Medulla oblongata (tissue), 1 donor: ENCODE measurements at regions not wholly inside any gene's neighbourhood (a gene's known extent, or its start where the extent isn't known, plus 50 kb on each side); places are given as distances from the start of the nearest gene placed in this dataset.
"Not testable (repeated sequence)": the region's sequence is repeated elsewhere in the genome, so short reads cannot be mapped to it uniquely, and the experiment has no call there.

Experiments
- DNase-seq: peaks from one replicate; pipeline ENCODE4 v3.0.0-alpha.2; 2015; ENCODE audit errors: extremely low spot score

DNA sequence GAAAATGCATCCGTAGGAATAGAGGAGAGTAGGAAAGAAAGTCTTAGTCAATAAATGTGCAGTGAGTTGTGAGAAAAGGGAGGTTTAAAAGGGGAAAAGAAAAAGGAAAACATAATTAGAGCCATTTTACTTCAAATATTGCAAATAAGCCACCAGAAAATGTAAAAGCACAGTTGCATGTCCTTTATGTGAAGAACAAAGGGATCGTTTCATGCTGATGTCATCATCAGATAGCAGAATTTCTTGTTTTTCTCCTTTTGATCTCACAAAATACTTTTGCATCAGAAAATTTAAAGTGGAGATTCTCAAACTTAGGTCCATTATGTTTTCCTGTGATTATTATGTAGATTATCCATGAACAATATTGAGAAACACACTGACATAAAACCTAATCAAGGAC lies 166.7 kb downstream of the HAO1 start:
- DNase-seq = no peak

DNA sequence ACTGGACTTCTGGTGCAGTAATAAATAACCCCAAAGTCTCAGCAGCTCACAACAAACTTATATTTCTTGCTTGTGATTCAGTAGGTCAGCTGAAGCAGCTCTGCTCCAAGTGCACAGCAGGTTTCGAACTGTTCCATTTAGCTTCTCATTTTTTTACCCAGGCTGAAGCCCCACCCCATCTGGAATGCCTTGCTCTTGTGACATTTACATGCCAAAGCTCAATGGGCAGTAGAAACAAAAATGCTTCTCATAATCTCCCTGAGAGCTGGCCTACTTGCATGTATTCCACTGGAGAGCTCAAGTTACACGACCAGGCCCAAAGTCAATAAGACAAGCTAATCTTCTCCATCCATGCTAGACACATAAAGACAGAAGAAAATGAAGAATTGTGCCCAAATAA lies 165.2 kb downstream of the HAO1 start:
- no peak for DNase-seq

DNA sequence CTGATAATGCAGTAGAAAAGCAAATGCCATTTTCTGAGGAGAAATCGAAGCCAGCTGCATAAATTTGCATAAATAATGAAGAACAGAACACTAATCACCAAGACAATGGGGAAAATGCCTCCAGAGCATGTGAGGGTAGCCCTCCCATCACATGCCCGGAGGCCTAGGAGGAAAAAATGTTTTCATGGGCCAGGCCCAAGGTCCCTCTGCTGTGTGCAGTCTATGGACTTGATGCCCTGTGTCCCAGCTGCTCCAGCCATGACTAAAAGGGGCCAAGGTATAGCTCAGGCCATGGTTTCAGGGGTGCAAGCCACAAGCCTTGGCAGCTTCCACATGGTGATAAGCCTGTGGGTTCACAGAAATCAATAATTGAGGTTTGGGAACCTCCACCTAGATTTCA lies 164.1 kb downstream of the HAO1 start:
- no peak for DNase-seq

DNA sequence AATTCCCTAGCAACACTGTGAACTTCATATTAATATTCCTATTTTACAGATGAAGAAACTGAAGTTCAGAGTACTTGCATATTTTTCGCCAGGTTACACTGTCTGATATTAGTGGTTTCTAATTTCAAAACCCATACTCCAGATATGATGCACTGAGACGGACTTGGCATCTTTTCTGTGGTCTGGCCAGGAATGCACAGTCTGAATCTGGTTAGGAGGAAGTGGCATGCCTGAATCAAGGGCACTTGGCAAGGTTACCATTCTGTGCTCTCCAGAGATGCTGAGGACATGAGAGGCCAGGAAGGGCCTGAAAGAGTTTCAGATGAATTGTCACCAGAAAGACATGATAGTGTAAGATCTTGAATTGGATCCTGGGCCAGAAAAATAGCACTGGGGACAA lies 150.1 kb downstream of the HAO1 start:
- DNase-seq = no peak

DNA sequence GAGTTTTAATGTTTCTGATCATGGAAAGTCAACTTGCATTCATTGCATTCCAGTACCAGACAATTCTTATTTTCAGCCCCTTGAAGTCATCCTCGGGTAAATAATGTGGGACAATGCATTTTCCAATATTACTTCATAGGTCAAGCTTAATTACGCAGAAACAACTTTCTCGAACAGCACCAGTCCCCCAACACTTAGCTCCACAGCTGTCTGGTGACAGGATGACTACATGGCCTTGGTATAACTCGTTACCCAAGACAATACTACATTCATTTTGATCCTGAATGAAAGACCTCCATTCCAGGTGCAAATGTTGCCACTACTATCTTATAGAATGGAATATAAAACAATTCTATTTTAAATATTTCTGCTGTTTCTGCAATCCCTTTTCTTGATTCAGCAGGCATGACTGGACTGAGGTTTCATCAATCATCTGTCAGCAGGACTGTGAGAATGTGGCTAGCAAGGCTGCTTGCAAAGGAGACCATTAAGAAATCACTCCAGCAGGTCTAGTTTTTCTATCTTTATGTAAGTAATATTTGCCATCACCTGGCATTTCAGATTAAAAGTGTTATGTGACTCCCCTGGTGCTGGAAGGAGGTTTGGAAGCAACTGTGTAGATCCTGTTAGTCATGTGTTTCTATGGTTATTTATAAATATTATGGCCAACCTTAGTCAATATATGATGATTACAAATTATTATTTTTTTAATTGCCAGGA lies 147.9 kb downstream of the HAO1 start:
- DNase-seq = no peak

DNA sequence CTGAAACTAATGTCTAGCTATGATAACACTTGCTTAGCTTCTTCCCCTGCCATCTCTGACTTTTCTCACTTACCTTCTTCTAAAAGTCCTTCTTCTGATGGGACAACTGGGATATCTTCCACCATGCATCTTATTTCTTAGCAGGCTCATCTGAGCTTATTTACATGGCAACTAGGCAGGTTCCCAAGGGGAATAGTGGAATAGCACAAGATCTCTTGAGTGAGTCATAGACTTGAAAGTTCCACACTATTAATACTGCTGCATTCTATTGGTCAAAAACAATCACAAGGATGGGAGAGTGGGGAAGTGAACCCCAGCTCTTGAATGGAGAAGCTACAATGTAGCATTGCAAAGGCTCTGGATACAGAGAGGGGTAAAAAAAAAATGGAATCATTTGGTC lies 142.1 kb downstream of the HAO1 start:
- DNase-seq = no peak

DNA sequence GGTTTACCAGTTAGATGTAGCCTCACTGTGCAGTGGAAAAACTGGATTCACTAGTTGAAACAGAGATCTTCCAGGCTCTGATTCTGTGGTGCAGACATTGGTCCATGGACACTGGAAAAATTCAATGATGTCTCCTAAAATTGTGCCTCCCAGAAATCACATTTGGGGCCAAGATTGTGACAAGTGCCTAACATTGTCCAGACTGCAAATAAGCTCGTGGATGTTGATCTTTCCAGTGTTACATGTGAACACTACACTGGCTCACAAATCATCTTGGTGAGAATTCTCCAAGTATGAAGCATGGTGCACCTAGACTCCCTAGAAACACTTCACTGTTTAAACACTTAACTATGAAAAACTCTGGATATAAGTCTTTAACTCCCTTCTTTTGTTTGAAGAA lies 140.4 kb downstream of the HAO1 start:
- DNase-seq = no peak

DNA sequence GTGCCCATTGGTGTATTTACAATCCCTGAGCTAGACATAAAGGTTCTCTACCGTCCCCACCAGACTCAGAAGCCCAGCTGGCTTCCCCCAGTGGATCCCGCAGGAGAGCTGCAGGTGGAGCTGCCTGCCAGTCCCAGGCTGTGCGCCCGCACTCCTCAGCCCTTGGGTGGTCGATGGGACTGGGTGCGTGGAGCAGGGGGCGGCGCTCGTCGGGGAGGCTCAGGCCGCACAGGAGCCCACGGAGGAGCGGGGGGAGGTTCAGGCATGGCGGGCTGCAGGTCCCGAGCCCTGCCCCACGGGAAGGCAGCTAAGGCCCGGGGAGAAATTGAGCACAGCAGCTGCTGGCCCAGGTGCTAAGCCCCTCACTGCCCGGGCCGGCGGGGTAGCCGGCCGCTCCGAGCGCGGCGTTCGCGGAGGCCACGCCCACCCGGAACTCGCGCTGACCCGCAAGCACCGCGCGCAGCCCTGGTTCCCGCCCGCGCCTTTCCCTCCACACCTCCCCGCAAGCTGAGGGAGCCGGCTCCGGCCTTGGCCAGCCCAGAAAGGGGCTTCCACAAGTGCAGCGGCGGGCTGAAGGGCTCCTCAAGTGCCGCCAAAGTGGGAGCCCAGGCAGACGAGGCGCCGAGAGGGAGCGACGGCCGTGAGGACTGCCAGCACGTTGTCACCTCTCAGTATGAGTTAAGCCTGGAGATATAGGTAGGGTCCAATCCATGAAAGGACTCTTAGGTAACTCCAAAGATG lies 136.7 kb downstream of the HAO1 start:
- not testable (repeated sequence) for DNase-seq

DNA sequence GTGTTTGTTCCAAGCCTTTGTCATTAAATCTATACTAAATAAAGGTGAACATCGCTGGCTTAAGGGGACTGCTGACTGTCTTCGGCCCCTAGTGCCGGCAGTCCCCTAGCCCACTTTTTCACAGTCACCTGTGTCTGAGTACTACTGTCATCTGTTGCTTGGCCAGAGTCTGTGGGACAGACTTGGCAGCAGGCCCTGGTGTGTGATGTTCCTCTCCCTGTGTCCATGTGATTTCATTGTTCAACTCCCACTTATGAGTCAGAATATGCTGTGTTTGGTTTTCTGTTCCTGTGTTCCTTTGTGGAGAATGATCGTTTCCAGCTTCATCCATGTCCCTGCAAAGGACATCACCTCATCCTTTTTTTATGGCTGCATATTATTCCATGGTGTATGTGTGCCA lies 133.4 kb downstream of the HAO1 start:
- no peak for DNase-seq

DNA sequence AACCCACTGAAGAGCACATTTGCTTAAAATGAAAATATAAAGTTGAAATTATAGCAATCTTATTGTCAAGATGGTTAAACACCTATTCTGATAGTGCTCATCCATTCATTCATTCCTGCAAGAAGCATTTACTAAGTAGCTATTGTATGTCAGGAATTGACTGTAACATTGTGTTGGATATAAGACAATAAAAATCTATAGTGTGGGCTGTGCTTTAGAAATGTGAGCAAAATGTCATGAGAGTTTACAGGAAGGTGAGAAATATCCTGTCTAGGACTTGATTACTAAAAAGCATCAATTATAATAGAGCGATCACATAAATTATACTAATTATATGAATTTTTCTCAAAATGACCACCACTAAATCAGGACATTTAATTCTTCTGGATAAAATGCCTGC lies 123.0 kb downstream of the HAO1 start:
- DNase-seq = no peak

DNA sequence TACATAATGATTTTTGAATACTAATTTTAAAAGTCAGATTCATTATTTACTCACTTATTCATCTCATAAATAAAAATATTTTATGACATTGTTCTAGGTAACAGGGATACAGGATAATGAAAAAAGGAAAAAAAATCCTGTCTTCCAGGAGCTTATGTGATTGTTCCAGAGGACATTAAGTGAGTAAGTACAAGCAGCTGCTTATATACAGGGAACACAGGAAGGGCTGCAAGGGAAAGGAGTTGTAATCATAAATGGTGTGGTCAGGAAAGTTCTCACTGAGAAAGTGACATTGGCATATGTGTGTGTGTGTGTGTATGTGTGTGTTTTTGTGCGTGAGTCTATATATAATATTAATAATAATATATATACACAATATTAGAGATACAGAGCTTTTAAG lies 121.8 kb downstream of the HAO1 start:
- DNase-seq = no peak

DNA sequence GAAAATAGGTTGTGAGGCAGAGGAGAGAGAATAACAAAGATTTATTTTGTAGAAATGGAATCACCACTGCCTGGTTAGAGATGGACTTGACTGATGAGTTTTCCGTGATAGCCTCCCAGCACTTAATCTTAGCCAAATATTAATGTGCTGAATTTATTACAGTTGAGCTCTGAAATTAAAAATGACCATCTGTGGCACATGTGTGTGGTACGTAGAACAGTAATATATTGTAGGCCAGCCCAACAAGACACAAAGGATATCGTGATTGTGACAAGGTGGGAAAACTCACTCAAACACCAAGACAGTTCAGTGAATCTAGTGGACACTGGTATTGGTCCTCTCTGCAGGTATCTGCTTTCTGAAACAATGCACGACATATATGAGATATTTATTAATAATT lies 119.4 kb downstream of the HAO1 start:
- DNase-seq = no peak

DNA sequence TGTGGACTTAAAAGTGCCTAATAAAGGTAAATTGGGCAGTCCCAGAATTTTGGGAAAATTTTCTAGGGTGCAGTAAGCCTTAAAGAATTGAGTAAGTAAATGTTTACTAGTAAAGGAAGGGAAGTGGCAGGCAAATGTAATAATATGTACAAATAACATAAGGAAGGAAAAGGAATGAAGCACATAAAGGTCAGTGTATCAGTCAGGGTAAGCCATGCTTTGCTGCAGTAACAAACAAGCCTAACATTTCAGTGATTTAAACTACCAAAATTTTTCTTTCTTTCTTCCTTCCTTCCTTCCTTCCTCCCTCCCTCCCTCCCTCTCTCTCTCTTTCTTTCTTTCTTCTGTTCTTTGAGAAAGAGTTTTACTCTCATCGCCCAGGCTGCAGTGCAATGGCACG lies 117.5 kb downstream of the HAO1 start:
- DNase-seq = no peak

DNA sequence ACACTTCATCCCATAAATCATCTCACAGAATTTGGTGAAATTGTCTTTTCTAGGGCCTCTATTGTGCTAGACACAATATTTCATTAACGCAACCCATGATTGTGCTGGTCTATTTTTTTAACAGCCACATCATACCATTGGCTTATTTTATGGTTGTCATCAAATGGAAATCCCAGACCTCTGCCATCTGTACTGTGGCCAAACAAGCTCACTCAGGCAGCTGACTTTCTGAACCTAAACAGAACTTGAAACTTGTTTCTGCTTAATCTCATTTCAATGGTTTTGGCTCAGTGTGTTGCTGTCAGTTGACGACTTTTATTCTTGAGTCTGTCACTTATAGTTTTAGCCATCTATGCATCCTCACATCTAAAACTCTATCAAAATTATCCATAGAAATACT lies 111.8 kb downstream of the HAO1 start:
- DNase-seq = no peak

DNA sequence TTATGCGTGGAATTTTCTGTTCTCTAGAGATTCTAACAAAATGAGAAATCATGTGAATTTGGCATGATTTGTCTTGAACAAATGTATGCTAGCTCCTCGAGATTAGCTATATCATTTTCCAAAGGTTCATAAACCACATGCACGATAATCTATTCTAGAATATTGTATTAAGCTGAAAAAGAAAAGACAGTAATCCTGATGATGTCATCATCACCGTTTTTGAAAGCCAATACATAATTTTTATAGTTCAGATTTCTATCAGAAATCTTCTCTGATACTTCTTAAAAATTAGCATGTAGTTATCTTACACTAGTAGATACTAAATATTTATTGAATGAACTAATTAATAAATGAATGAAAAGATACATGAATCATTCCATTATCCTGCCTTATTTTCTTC lies 111.2 kb downstream of the HAO1 start:
- no peak for DNase-seq

DNA sequence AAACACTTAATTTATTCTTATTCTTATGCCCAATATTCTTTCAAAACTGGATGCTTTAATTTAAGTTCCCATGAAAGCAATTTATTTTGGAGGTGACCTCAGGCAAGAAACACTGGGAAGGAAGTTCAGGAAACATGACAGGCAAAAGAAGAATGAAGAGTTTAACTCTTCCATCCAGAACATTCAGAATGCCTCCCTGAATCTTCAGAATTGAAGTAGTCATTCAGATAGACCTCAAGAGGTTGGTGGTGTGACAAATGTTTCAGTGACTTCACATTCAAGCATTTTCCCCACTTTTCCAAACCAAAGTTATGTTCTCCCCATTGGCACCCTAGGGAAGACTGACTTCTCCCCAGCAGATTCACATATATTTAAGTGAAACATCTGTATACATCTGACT lies 110.5 kb downstream of the HAO1 start:
- no peak for DNase-seq
